ENCODE measurements at regions not wholly inside any gene's neighbourhood (a gene's known extent, or its start where the extent isn't known, plus 50 kb on each side); places are given as distances from the start of the nearest gene placed in this dataset.
A peak's percentile ranks its signal among the peaks of the same experiment; 100 is the strongest.
"Not testable (repeated sequence)": the region's sequence is repeated elsewhere in the genome, so short reads cannot be mapped to it uniquely, and the experiment has no call there.

- no peak for DNase-seq
Measured at GRCh38 chr4:97132435-97132834, 1010.8 kb downstream of the STPG2 start.

- no peak for DNase-seq
Measured at GRCh38 chr4:97134456-97134855, 1008.8 kb downstream of the STPG2 start.

- DNase-seq, result no peak
Measured at GRCh38 chr4:97139791-97140190, 1003.5 kb downstream of the STPG2 start.

GRCh38 chr4:97140545-97140944, 1002.7 kb downstream of the STPG2 start:
- no peak for DNase-seq

DNA sequence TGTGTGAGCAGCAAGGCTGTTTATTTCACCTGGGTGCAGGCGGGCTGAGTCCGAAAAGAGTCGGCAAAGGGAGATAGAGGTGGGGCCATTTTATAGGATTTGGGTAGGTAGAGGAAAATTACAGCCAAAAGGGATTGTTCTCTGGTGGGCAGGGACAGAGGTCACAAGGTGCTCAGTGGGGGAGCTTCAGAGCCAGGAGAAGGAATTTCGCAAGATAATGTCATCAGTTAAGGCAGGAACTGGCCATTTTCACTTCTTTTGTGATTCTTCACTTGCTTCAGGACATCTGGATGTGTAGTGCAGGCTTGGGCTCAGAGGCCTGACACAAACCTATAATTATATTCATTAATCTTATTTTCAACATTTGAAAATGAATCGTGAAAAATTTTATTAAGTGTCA, 1001.9 kb downstream of the STPG2 start:
- not testable (repeated sequence) for DNase-seq

DNA sequence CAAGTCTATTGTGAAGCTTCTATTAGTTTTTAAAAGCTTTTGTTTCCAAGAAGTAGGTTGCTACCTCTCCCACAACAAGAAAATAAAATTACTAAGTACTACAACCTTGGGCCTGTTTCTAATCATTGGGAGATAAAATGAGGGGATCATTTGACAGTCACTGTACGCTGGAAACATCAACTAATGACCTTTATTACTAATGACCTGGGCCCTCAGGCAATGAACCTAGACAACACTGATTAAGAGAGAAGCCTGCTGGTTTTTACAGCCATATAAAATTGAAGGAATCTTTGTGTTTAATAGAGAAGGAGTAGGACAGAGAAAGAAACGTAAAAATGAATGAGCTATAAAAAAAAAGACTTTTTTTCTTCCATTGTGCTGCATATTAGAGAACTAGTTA, 1000.9 kb downstream of the STPG2 start:
- no peak for DNase-seq

GRCh38 chr4:97142893-97143292, 1000.4 kb downstream of the STPG2 start:
- DNase-seq, result peak; percentile 10

DNA sequence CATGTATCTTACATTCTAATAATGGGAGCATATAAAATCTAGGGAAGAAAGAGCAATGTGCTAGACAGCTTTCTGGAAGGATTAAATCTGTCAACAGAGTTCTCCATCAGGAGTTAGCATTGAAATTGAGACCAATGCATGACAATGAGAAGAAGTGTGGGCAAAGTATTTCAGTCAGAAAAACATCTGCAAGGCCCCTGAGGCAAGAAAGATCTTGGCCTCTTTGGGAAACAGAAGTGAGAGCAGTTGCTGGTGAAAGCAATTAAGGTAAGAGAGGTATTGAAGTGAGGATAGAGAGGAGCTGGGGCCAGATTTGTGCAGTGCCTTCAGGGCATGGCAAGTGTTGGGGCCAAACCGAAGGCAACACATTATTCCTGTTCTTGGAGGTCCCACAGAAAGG, 999.1 kb downstream of the STPG2 start:
- DNase-seq, result peak; percentile 10

- no peak for DNase-seq
Measured at GRCh38 chr4:97150966-97151365, 992.3 kb downstream of the STPG2 start.

DNA sequence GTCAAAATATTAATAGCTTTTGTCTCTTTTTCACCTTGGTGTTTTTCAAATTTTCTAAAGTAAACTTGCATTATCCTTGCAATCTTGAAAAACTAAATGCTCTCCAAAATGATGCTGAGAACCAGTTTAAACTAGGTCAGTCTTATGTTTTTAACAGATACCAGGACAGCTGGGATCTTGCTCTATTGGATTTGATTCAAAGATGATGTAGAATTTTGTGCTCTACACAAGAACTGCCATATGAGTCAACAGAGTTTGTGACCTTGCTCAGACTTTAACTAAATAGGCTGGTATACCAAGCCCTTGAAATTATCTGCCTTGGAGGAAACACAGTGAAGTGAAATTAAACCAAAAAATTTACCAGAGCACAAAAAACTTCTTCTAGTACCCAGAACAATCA, 991.1 kb downstream of the STPG2 start:
- no peak for DNase-seq

- DNase-seq, result peak; percentile 23
Measured at GRCh38 chr4:97153042-97153441, 990.2 kb downstream of the STPG2 start.

GRCh38 chr4:97159625-97160024, 983.7 kb downstream of the STPG2 start:
- DNase-seq, result no peak

- no peak for DNase-seq
Measured at GRCh38 chr4:97185233-97185632, 958.0 kb downstream of the STPG2 start.

GRCh38 chr4:97197106-97197505, 946.2 kb downstream of the STPG2 start:
- no peak for DNase-seq

GRCh38 chr4:97208749-97209148, 934.5 kb downstream of the STPG2 start:
- DNase-seq, result no peak

DNA sequence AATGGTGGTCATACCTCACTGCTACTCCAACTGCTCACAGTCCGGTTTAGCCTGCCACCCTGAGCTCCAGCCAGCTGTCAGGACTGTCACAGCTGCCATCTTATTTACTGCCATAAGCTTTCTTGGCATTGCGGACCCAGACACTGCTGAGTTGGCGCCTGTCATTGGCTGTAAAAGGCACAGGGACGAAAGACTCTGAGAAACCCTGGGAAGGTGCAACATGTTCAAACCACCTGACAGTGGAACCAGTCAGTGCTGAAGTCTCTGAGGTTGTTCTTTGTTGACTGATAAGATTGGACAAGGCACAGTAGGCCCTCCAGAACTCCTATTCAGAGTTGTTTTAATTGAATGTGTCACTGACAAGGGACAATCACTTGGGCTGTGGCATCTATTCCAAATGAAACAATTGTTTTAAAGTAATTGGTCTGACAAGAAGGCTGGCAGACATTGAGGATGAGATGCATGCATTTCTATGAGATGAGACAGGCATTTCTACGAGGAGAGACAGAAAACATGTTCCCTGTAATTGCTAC, 927.8 kb downstream of the STPG2 start:
- DNase-seq, result peak; percentile 85

DNA sequence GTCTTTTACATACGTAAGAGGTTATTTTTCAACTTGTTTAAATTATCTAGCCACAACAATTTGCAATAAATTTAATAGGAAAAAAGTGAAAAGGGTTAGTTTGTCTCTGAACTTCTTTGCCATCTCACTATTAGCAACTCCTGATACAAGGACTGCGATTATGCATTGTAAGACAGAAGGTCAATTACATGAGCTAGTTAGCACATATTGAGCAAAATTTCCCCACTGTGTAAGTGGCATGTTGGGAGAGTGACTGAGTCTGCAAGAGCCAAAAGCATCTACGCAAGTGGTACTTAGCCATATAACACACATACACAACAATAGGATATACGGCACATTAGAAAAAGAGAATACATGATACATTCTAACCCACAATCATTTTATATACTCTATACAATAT, 927.2 kb downstream of the STPG2 start:
- no peak for DNase-seq

- DNase-seq, result peak; percentile 77
Measured at GRCh38 chr4:97235521-97235920, 907.8 kb downstream of the STPG2 start.

DNA sequence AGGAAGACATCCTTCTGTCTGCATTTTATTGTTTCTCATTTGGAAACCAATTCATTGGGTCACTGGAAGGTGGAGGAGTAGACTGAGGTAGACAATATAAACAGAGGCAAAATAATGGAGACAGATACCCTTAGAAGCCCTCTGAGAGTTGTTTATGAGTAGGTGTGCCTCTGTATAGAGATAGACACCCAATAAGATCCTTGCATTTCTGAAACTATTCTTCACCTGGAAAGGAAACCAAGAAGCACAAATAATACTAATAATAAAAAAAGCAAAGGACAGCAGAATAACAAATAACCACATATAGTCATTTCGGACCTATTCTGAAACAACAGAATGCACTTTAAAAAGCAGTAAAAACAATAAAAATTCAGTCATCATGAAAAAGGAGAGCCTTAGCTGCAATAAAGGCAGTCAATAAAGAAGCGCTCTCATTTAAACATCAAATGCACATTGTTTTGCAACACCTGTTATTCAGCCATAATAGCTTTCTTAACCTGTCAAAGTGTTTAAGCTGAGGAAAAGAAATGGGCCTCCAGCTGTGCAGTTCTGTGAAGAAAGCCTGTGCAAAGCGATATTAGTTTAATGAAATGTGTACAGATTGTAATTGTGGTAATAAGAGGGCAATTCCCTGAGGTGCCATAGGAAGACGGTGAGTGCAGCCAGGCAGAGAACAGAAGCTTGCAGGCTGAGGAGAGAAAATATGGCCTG, 904.2 kb downstream of the STPG2 start:
- DNase-seq, result peak; percentile 73

- DNase-seq, result no peak
Measured at GRCh38 chr4:97239667-97239997, 903.6 kb downstream of the STPG2 start.

DNA sequence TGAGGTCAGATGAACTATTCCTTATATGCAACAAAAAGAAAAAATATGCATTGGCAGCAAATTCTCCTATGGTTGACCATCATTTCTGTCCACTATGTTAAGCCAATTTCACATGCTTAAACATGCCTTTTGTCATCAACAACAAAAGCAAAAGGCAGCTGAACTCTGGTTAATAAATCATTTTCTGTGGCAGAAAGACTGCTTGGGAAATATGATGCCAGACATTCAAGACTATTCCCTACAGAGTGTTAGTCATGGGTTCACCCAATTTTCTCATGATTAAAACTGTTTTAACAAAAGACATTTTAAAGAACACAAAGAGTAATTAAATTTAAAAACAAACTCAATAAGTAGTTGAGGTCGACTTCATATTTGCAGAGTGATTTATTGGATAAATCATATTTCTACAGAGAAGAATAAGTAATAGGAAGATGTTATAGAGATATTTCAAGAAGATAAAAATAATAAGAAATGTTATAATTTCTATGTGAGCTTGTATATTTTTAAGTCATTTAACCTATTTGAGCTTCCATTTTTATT, 890.6 kb downstream of the STPG2 start:
- DNase-seq, result no peak

- DNase-seq, result no peak
Measured at GRCh38 chr4:97262769-97263168, 880.5 kb downstream of the STPG2 start.

DNA sequence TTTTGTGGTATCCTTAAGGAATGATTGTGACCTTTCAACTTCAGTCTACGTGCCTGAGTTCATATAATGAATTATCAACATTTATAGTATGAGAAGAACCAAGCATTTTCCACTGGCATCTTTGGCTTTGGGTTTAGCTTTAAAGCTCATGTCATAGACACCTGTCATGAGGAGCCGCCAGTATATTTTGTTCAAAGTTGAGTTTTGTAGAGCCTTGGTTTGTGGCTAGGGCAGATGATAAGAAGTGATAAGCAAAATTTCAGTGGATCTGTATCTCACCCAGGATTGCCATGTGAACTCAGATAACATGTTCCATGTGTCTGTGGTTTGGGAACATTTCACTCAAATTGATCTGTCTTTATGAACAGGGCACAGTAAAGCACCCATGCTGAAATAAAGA, 873.2 kb downstream of the STPG2 start:
- no peak for DNase-seq

- DNase-seq, result no peak
Measured at GRCh38 chr4:97279391-97279790, 863.9 kb downstream of the STPG2 start.

- no peak for DNase-seq
Measured at GRCh38 chr4:97300561-97300960, 842.7 kb downstream of the STPG2 start.

All from retina (tissue), 1 donor.